Panc1 (cell line): ENCODE measurements at regions not wholly inside any gene's neighbourhood (a gene's known extent, or its start where the extent isn't known, plus 50 kb on each side); places are given as distances from the start of the nearest gene placed in this dataset.

Experiments
- ATAC-seq: fragments of 200-7000 bp; cut with Tn5 transposase; 2 replicates; pipeline ENCODE4 v1.9.1; 2020; ENCODE audit warnings: mild to moderate bottlenecking, moderate library complexity
- BruUV-seq: library from RNA; stranded (reverse); fragments of 400-500 nt; replicated peaks from 2 replicates; lab custom pipeline; 2021; lab: Mats Ljungman, UMichigan
- CTCF ChIA-PET: fragments of 300-600 bp; sonication (Branson Sonifier 250); formaldehyde crosslinking; loops from one replicate; lab custom pipeline; 2022; ENCODE audit warnings: antibody characterized with exemption; lab: Charles Lee
- POLR2A ChIA-PET: fragments of 300-600 bp; sonication (Branson Sonifier 250); formaldehyde crosslinking; loops from one replicate; lab custom pipeline; 2022; ENCODE audit warnings: antibody characterized with exemption; lab: Charles Lee
- DNase-seq: peaks from one replicate; pipeline ENCODE4 v3.0.0-alpha.2; 2010; ENCODE audit warnings: low read depth, low spot score
- H3K27ac ChIP-seq: 2 replicates; pipeline ENCODE4 v1.5.1; 2011; ENCODE audit warnings: mild to moderate bottlenecking, low read length, inconsistent platforms
- H3K27me3 ChIP-seq: fragments of 200-500 bp; sonication (Bioruptor generic); 2 replicates; pipeline ENCODE4 v1.6.0; 2014; ENCODE audit warnings: low read length, inconsistent platforms; ENCODE audit not compliant: control insufficient read depth, insufficient read depth
- H3K36me3 ChIP-seq: fragments of 200-500 bp; sonication (Bioruptor generic); 2 replicates; pipeline ENCODE4 v1.5.1; 2014; ENCODE audit warnings: inconsistent platforms, mild to moderate bottlenecking, low read length, moderate library complexity; ENCODE audit not compliant: control insufficient read depth, insufficient read depth
- H3K4me1 ChIP-seq: 2 replicates; pipeline ENCODE4 v1.5.1; 2011; ENCODE audit warnings: inconsistent platforms, mild to moderate bottlenecking, low read length, moderate library complexity; ENCODE audit not compliant: control insufficient read depth, insufficient read depth
- H3K4me3 ChIP-seq, 2 experiments: 2 replicates each; pipeline ENCODE4 v1.5.1; 2011 to 2012; ENCODE audit warnings: low read depth in 2 of 2, low read length in 2 of 2, mild to moderate bottlenecking in 2 of 2, inconsistent platforms in 1 of 2, moderate library complexity in 1 of 2
- H3K9me3 ChIP-seq: fragments of 200-500 bp; sonication (Bioruptor generic); 2 replicates; pipeline ENCODE4 v1.5.1; 2014; ENCODE audit warnings: low read depth, mild to moderate bottlenecking, inconsistent platforms, low read length, moderate library complexity; ENCODE audit not compliant: control insufficient read depth, insufficient read depth
- CTCF ChIP-seq: fragments of 450-650 bp; IDR thresholded peaks from 2 replicates; pipeline ENCODE4 v1.5.1; 2017; ENCODE audit warnings: mild to moderate bottlenecking
- POLR2AphosphoS5 ChIP-seq: IDR thresholded peaks from 2 replicates; pipeline ENCODE4 v1.6.1; 2012; ENCODE audit warnings: mild to moderate bottlenecking, low read depth, low read length, moderate library complexity
- REST ChIP-seq, 2 experiments: IDR thresholded peaks; 2 replicates each; pipeline ENCODE4 v1.6.1; 2011 to 2012; ENCODE audit warnings: low read depth in 2 of 2, control low read depth in 1 of 2, low read length in 1 of 2, mild to moderate bottlenecking in 1 of 2, moderate library complexity in 1 of 2; ENCODE audit not compliant: insufficient read depth in 1 of 2
- SIN3A ChIP-seq: IDR thresholded peaks from 2 replicates; pipeline ENCODE4 v1.6.1; 2012; ENCODE audit warnings: low read depth, mild to moderate bottlenecking, low read length, moderate library complexity, borderline replicate concordance; ENCODE audit not compliant: insufficient read depth
- TCF7L2 ChIP-seq: IDR thresholded peaks from 2 replicates; pipeline ENCODE4 v1.6.1; 2011; ENCODE audit warnings: mild to moderate bottlenecking, low read depth, low read length, inconsistent platforms
- in situ Hi-C: cut with HindIII; loops from 2 replicates; pipeline ENCODE4 v1.10.0; 2016; ENCODE audit warnings: low sequenced_read_pairs, low pct_unique_long_range_greater_than_20kb
- intact Hi-C: fragments of 100-400 bp; cut with micrococcal nuclease; formaldehyde crosslinking; loops from one replicate; pipeline ENCODE4 v1.10.0; 2022; ENCODE audit not compliant: unreplicated experiment

GRCh38 chr7:26460351-26461085 is 168.9 kb downstream of the SNX10 start:
- H3K4me3 ChIP-seq, result no peak overlapping the region
- no TSS peak for BruUV-seq
- no peak for DNase-seq
- H3K9me3 ChIP-seq, result no peaks in the 10 kb centered on the region
- TF ChIP-seq POLR2AphosphoS5 (no peak), SIN3A (no peak), REST (IDR thresholded peaks at IDR 0.05; ENCODE audit: insufficient read depth in 1 of 2, low read depth in 2 of 2, low read length in 1 of 2) (no peak), TCF7L2 (no peak), CTCF (no peak)
- ATAC-seq, result no peak
- in situ Hi-C loops (no loop called here), intact Hi-C loops (no loop called here)
- H3K4me1 ChIP-seq, result no peaks in the 10 kb centered on the region
- H3K36me3 ChIP-seq, result no peaks in the 10 kb centered on the region
- POLR2A ChIA-PET, result no interaction called here
- H3K27ac ChIP-seq, result no peak overlapping the region
- H3K27me3 ChIP-seq, result peaks cover 6% of the 10 kb centered on the region
- CTCF ChIA-PET, result no interaction called here

- ATAC-seq, result no peak
- H3K36me3 ChIP-seq, result no peaks in the 10 kb centered on the region
- no peaks in the 10 kb centered on the region for H3K4me1 ChIP-seq
- no peak overlapping the region for H3K27ac ChIP-seq
- TF ChIP-seq TCF7L2 (no peak), SIN3A (no peak), REST (IDR thresholded peaks at IDR 0.05; ENCODE audit: insufficient read depth in 1 of 2, low read depth in 2 of 2, low read length in 1 of 2) (no peak), CTCF (no peak)
- H3K27me3 ChIP-seq, result peaks cover 6% of the 10 kb centered on the region
- ChIA-PET CTCF (interaction anchor here (0.5 kb wide), 1 partner anchor 83 kb away, joined by 5 read pairs; no protein-coding TSS in a partner anchor), POLR2A (no interaction called here)
- no peak overlapping the region for H3K4me3 ChIP-seq
- no TSS peak for BruUV-seq
- DNase-seq, result no peak
- in situ Hi-C loops, result no loop called here
- no peaks in the 10 kb centered on the region for H3K9me3 ChIP-seq
- intact Hi-C loops, result no loop called here
Measured at GRCh38 chr7:26461518-26461917, 169.9 kb downstream of the SNX10 start.
